GM12891 (cell line): ENCODE measurements at regions not wholly inside any gene's neighbourhood (a gene's known extent, or its start where the extent isn't known, plus 50 kb on each side); places are given as distances from the start of the nearest gene placed in this dataset.
"Not testable (repeated sequence)": the region's sequence is repeated elsewhere in the genome, so short reads cannot be mapped to it uniquely, and the experiment has no call there.

Experiments
- DNase-seq: peaks from one replicate; pipeline ENCODE4 v3.0.0; 2011; ENCODE audit warnings: low spot score; ENCODE audit not compliant: insufficient read length
- FAIRE-seq: peaks from 2 replicates; lab custom pipeline; 2011; peaks lifted over from hg19 to GRCh38; lab: Jason Lieb, UNC
- PAX5 ChIP-seq: IDR thresholded peaks from 2 replicates; pipeline ENCODE4 v1.6.1; 2011; ENCODE audit warnings: low read length, moderate library complexity, mild to moderate bottlenecking; ENCODE audit not compliant: insufficient read depth, severe bottlenecking
- POLR2A ChIP-seq: IDR thresholded peaks from 2 replicates; pipeline ENCODE4 v1.6.1; 2011; ENCODE audit warnings: low read depth, low read length, control low read depth
- POLR2AphosphoS5 ChIP-seq: IDR thresholded peaks from 2 replicates; pipeline ENCODE4 v1.6.1; 2011; ENCODE audit warnings: low read depth, low read length, control low read depth
- POU2F2 ChIP-seq: IDR thresholded peaks from 2 replicates; pipeline ENCODE4 v1.6.1; 2011; ENCODE audit warnings: low read depth, mild to moderate bottlenecking, control low read depth, low read length, moderate library complexity
- SPI1 ChIP-seq: IDR thresholded peaks from 2 replicates; pipeline ENCODE4 v1.6.1; 2011; ENCODE audit warnings: low read depth, low read length, control low read depth
- TAF1 ChIP-seq: IDR thresholded peaks from 2 replicates; pipeline ENCODE4 v1.6.1; 2011; ENCODE audit warnings: low read depth, low read length, control low read depth

DNA sequence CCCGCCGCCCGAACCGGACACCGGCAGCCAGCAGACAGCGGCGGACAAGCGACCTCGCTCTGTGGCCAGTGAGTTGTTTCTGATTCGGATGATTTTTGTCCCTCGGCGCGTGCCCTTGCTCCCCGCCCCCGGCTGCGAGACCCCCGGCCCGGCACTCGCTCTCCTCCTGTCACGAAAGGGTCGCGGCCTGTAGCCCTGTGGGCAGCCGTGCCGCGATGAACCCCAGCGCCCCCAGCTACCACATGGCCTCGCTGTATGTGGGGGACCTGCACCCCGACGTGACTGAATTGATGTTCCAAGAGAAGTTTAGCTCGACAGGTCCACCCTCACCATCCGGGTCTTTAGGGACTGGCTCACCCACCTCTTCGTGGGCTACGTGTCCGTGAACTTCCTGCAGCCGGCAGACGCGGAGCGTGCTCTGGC, 1257.5 kb upstream of the ACVR2A start:
- DNase-seq (no peak), FAIRE-seq (no peak)
- TF ChIP-seq POLR2A: no peak
- no peak for TF ChIP-seq POU2F2
- no peak for TF ChIP-seq TAF1
- TF ChIP-seq POLR2AphosphoS5: no peak
- TF ChIP-seq PAX5: no peak
- no peak for TF ChIP-seq SPI1

DNA sequence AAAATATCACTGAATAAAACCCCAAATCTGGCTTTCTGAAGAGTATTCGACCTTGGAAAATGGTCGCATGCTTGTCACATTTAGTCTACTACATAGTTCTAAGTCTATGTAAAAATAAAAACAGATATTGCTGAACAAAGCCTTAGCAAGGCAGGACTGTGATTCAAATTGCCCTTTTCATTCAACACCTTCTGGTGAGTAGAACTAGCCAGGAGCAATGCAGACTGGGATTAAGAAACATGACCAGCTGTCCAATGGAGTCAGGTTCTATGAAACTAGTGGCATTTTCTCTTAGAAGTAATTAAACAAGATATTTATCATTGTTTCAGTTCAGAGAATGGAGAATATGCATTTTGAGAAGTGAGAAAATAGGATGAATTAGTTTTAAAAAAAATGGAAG, 1260.5 kb upstream of the ACVR2A start:
- no peak for TF ChIP-seq POLR2A
- no peak for TF ChIP-seq POU2F2
- TF ChIP-seq TAF1: no peak
- FAIRE-seq: no peak
- no peak for DNase-seq

DNA sequence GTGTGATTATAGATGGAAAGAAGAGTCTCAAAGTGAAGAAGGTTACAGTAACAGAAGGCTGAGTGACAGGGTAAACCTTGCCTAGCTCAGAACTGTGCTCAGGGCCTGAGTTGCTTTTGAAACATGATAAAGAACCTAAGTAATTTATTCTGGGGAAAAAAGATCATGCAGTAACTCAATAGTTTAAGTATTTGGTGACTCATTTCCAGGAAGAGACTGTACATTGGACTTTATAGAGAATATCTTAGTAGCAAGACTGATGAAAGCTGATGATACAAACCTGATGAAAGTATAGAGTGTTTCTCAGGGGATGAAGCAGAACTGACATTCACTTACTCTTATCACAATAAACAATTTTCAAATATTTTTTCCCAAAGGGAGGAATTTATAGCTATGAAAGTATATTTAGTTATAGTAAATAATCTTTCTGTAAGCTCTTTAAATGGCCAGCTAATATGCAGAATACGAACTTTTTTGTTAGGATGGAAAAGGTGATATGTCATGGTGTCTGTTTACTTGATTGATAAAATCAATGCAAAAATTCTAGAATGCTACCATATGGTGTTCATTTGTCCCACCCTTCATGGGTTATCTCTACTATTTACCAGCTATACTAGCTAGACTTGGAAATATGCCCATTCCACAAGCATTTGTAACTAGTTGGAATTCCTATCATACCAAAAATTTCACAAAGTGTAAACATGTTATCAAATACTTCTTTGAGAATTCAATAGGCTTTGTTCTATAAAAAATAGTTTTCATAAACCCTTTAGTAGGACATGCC, 1265.5 kb upstream of the ACVR2A start:
- FAIRE-seq (no peak), DNase-seq (no peak)
- TF ChIP-seq POU2F2: no peak
- TF ChIP-seq POLR2AphosphoS5: no peak
- no peak for TF ChIP-seq PAX5
- TF ChIP-seq POLR2A: no peak
- TF ChIP-seq SPI1: no peak
- TF ChIP-seq TAF1: no peak

DNA sequence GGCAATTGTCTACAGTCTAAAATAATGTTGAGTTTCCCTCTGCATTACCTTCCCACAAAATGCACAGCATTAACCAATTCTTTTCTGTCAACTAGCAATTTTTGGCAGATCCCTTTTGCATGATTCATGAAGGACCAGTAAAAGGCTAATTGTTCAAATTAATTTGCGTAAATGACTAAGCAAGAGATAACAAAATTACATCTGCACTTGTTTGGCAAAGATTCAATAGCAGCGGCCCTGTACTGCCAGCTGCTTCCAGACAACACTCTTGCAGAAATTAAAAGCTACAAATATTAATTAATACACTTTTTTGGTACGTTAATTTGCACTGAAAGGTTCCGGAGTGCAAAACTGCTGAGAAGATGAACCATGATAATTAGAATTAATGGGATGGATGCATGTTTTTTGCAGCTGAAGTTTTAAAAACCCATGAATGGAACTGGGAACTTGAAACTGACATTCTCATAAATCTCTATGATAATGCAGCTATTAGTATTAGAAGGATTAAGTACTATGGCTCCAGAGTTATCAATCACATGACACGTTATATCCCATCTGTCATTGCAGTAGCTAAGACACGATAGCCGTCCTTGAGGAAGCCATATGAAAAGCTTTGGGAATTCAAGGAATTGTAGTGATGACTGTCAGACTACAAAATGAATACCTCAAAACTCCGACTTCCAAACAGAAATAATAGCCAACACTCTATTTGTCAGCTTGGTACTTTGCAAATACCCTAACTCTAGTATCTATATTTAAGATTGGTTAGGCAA, 1268.3 kb upstream of the ACVR2A start:
- no peak for FAIRE-seq
- no peak for DNase-seq
- TF ChIP-seq POLR2A (no peak), PAX5 (no peak), SPI1 (no peak), POU2F2 (no peak), TAF1 (no peak), POLR2AphosphoS5 (no peak)

DNA sequence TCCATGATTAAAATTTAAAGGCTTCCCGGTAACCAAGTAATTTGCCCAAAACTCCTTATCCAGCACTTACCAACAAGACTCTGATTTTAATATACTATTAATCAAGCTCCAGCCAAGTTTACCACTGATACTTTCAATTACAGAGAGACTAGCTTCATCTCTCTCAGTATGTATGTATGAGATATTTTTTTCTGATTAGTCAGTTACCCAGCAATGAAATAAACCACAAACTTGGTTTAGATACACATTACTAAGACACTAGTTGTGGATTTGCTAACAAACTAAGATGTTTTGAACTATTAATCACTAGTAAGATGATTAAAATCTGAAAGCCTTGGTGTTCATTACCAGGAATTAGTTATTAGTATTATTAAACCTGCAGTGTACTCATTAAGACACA, 1272.2 kb upstream of the ACVR2A start:
- FAIRE-seq (no peak), DNase-seq (no peak)

DNA sequence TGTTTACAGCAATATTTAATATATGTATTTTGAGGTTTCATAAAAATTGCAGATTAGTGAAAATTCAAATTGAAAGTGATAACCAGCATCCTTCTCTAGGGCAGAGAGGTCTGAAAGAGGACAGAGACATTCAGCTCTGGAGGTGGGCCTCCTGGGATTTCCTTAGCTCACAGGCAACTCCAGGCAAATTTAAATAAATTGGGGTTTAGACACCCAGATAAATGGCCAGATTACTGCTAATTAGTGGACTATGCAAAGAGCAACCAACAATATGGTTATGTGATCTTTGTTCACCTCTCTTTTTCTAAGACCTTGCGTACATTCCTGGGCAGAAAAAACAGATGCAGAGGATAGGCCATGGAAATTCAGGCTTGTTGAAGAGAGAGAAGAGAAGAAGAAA, 1282.8 kb upstream of the ACVR2A start:
- no peak for DNase-seq
- no peak for FAIRE-seq
- TF ChIP-seq TAF1: no peak

More for the DNA sequence above, 1272.2 kb upstream of the ACVR2A start:
- TF ChIP-seq POLR2AphosphoS5 (no peak), SPI1 (no peak), PAX5 (no peak), TAF1 (no peak), POU2F2 (no peak), POLR2A (no peak)

DNA sequence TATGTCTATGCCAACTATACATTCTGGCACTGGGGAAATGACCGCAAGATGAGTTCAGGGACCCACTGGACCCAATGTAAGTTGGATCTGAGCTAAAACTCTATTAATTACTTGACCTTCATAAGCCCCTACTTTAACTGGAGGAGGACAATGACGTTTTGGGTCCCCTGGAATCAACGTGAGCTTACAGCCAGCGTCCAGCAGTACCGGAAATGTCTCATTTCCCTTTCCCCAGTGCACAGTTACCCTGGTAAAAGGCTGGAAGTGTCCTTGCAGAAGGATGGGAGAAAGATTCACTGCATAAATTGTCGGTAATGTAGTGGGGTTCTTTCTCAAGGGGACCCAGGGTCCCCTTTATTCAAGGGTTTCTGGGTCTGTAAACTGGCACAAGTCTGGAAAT, 1297.6 kb upstream of the ACVR2A start:
- FAIRE-seq (no peak), DNase-seq (no peak)
- TF ChIP-seq POU2F2 (no peak), POLR2A (no peak), TAF1 (no peak), SPI1 (no peak), POLR2AphosphoS5 (no peak), PAX5 (no peak)

DNA sequence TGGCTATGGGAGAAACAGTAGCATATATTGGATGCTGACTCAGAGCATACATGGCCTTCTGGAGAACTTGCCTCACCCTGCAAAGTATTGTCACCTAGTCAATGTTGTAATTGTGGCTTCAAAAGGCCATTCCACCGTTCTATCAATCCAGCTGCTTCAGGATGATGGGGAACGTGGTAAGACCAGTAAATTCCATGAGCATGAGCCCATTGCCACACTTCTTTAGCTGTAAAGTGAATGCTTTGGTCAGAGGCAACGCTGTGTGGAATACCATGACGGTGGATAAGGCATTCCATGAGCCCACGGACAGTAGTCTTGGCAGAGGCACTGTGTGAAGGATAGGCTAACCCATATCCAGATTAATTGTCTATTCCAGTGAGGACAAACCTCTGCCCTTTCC, 1300.1 kb upstream of the ACVR2A start:
- DNase-seq: no peak
- TF ChIP-seq PAX5: no peak
- TF ChIP-seq POU2F2: no peak
- FAIRE-seq: no peak

DNA sequence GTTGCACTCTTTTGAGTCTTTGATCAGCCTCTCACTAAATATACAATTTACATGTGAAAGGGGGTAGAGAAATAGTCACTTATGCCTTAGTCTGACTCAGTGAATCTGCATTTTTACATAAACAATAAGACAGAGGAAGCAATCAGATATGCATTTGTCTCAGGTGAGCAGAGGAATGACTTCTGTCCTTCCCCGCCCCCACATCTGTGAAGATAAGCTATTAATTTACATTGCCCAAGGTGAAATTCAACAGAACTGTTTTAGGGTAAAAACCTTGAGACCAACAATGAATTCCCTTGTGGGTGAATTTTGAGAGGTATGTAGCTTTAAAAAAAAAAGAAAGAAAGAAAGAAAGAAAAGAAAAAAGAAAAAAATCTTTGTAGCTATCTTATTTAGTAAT, 1302.9 kb upstream of the ACVR2A start:
- TF ChIP-seq PAX5 (no peak), POLR2AphosphoS5 (no peak), POLR2A (no peak), SPI1 (no peak), POU2F2 (no peak), TAF1 (no peak)
- FAIRE-seq (no peak), DNase-seq (no peak)

DNA sequence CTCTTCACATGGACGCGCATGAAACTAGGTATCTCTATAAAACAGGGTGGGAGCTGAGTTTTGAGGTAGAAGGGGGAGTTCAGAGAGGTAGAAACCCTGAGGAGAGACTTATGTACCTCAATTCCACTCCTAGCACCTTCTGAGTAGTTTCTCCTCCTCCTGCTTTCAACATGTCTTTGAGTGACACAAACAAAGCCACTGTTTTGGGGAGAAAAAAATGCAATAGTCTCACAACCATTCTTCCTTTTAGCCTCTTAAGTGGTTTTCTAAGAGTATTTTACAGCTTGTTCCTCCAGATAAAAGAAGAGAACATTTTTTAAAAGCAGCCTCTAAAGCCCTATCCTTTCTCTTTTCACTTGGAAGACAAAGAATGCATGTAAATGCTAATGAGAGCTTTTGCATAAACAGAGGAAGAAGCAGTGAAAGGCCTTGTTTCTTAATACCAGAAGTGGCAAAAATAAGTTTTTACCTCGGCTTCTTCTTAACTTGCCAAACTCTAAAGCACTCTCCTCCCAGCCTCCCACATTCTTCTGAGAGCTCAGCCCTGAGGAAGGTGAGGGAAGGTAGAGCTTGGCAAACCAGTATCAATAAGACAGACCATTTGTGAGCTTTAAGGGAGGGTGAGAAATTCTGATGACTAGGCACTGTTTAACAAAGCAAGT, 1304.4 kb upstream of the ACVR2A start:
- DNase-seq (no peak), FAIRE-seq (no peak)
- no peak for TF ChIP-seq SPI1
- TF ChIP-seq POLR2AphosphoS5: no peak
- no peak for TF ChIP-seq PAX5
- no peak for TF ChIP-seq POLR2A
- no peak for TF ChIP-seq POU2F2
- no peak for TF ChIP-seq TAF1

DNA sequence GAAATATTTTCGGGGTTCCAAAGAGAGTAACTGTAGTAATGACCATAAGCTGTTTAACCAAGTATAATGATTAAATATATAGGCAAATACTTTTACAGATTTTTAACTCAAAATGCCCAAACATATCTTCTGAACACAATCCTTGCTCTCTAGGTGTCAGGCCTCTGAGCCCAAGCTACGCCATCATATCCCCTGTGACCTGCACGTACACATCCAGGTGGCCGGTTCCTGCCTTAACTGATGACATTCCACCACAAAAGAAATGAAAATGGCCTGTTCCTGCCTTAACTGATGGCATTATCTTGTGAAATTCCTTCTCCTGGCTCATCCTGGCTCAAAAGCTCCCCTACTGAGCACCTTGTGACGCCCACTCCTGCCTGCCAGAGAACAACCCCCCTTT, 1305.1 kb upstream of the ACVR2A start:
- not testable (repeated sequence) for DNase-seq, FAIRE-seq
